ENCODE measurements at regions not wholly inside any gene's neighbourhood (a gene's known extent, or its start where the extent isn't known, plus 50 kb on each side); places are given as distances from the start of the nearest gene placed in this dataset.

GRCh38 chr2:16478434-16479210 is 187.0 kb downstream of the CYRIA start:
- no peaks in the 10 kb centered on the region for H3K36me3 ChIP-seq (replicated peaks in 1 of 2; ENCODE audit: control extremely low read depth in 1 of 2, control insufficient read depth in 1 of 2, extremely low read depth in 1 of 2, insufficient read depth in 2 of 2, low read length in 1 of 2)
- H3K4me3 ChIP-seq (ENCODE audit: control extremely low read depth in 1 of 5, extremely low read depth in 1 of 5, insufficient read depth in 1 of 5, low read depth in 2 of 5, low read length in 4 of 5): no peak overlapping the region
- Mint-ChIP-seq H3K27ac (no peak overlapping the region), H3K9me3 (ENCODE audit: insufficient read depth) (no peaks in the 10 kb centered on the region), H3K4me1 (no peaks in the 10 kb centered on the region), H3K4me3 (no peak overlapping the region), H3K27me3 (peaks cover 16% of the 10 kb centered on the region)
- no peak overlapping the region for H2AFZ ChIP-seq (ENCODE audit: insufficient read depth, low read depth, low read length, poor library complexity, severe bottlenecking)
- H3K4me2 ChIP-seq (replicated peaks; ENCODE audit: low read depth, low read length, poor library complexity, severe bottlenecking): no peak overlapping the region
- ChIA-PET CTCF (no interaction called here), POLR2A (no interaction called here)
- H3K4me1 ChIP-seq (ENCODE audit: control insufficient read depth in 2 of 2, insufficient read depth in 2 of 2, low read length in 2 of 2): no peaks in the 10 kb centered on the region
- no peaks in the 10 kb centered on the region for H3K9me3 ChIP-seq (ENCODE audit: control extremely low read depth in 1 of 3, control insufficient read depth in 2 of 3, insufficient read depth in 1 of 3, low read length in 2 of 3)
- H3K27ac ChIP-seq (ENCODE audit: low read length in 2 of 2): no peak overlapping the region
- DNase-seq (no peak), ATAC-seq (ENCODE audit: low read depth) (no peak)
- H4K20me1 ChIP-seq (ENCODE audit: control insufficient read depth, insufficient read depth, low read length, poor library complexity, severe bottlenecking): no peaks in the 10 kb centered on the region
- no peaks in the 10 kb centered on the region for H3K79me2 ChIP-seq (ENCODE audit: control insufficient read depth, insufficient read depth, low read length)
- no peak overlapping the region for H3K9ac ChIP-seq (ENCODE audit: low read length)
- H3K27me3 ChIP-seq (replicated peaks in 1 of 4; ENCODE audit: control extremely low read depth in 1 of 4, control insufficient read depth in 3 of 4, insufficient read depth in 4 of 4, low read length in 3 of 4): no peaks in the 10 kb centered on the region
- intact Hi-C loops (cut with micrococcal nuclease): no loop called here
- TF ChIP-seq EZH2 (IDR thresholded peaks at IDR 0.05; ENCODE audit: borderline replicate concordance, insufficient read depth, low read depth, low read length, poor library complexity, severe bottlenecking): no peak
- no peak for TF ChIP-seq CTCF (IDR thresholded peaks at IDR 0.05)

DNA sequence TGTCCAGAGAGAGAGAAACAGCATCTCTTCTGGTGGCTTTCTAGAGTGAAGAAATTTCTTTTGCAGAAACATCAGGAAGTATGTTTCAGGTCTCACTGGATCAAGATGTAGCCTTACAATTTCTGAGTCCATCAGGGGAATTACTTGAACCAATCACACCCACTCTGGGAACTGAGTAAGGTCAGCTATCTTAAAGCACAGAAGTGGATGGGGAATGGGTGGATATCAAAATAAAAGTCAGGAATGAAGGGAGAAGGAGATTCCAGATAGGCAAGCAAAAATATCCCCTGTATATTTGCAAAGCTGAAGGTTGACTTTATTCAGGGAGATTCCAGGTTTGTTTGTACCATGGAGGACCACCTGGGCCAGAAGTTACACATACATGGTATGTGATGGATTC is 188.0 kb downstream of the CYRIA start:
- H3K4me2 ChIP-seq (replicated peaks; ENCODE audit: low read depth, low read length, poor library complexity, severe bottlenecking): no peak overlapping the region
- peaks cover 15% of the 10 kb centered on the region for H3K27me3 Mint-ChIP-seq
- H3K9me3 ChIP-seq (ENCODE audit: control extremely low read depth in 1 of 3, control insufficient read depth in 2 of 3, insufficient read depth in 1 of 3, low read length in 2 of 3): no peaks in the 10 kb centered on the region
- POLR2A ChIA-PET: no interaction called here
- intact Hi-C loops (cut with micrococcal nuclease): no loop called here
- TF ChIP-seq EZH2 (IDR thresholded peaks at IDR 0.05; ENCODE audit: borderline replicate concordance, insufficient read depth, low read depth, low read length, poor library complexity, severe bottlenecking): no peak
- no peak for TF ChIP-seq CTCF (IDR thresholded peaks at IDR 0.05)
- H3K4me1 ChIP-seq (ENCODE audit: control insufficient read depth in 2 of 2, insufficient read depth in 2 of 2, low read length in 2 of 2): no peaks in the 10 kb centered on the region
- no peaks in the 10 kb centered on the region for H4K20me1 ChIP-seq (ENCODE audit: control insufficient read depth, insufficient read depth, low read length, poor library complexity, severe bottlenecking)
- no peaks in the 10 kb centered on the region for H3K4me1 Mint-ChIP-seq
- H3K27me3 ChIP-seq (replicated peaks in 1 of 4; ENCODE audit: control extremely low read depth in 1 of 4, control insufficient read depth in 3 of 4, insufficient read depth in 4 of 4, low read length in 3 of 4): peaks cover 0 to 1% (median 0%) of the 10 kb centered on the region in 4 experiments
- H2AFZ ChIP-seq (ENCODE audit: insufficient read depth, low read depth, low read length, poor library complexity, severe bottlenecking): no peak overlapping the region
- H3K4me3 Mint-ChIP-seq: no peak overlapping the region
- no peaks in the 10 kb centered on the region for H3K79me2 ChIP-seq (ENCODE audit: control insufficient read depth, insufficient read depth, low read length)
- CTCF ChIA-PET: interaction anchor here (0.7 kb wide), 1 partner anchor 95 kb away, joined by 6 read pairs; no protein-coding TSS in a partner anchor
- no peak for ATAC-seq (ENCODE audit: low read depth)
- H3K27ac ChIP-seq (ENCODE audit: low read length in 2 of 2): no peak overlapping the region
- H3K27ac Mint-ChIP-seq: no peak overlapping the region
- no peaks in the 10 kb centered on the region for H3K36me3 ChIP-seq (replicated peaks in 1 of 2; ENCODE audit: control extremely low read depth in 1 of 2, control insufficient read depth in 1 of 2, extremely low read depth in 1 of 2, insufficient read depth in 2 of 2, low read length in 1 of 2)
- H3K9ac ChIP-seq (ENCODE audit: low read length): no peak overlapping the region
- H3K9me3 Mint-ChIP-seq (ENCODE audit: insufficient read depth): no peaks in the 10 kb centered on the region
- no peak overlapping the region for H3K4me3 ChIP-seq (ENCODE audit: control extremely low read depth in 1 of 5, extremely low read depth in 1 of 5, insufficient read depth in 1 of 5, low read depth in 2 of 5, low read length in 4 of 5)
- no peak for DNase-seq

Measured in B cell (primary cell).